Prostate gland (tissue), 2 donors: ENCODE measurements at regions not wholly inside any gene's neighbourhood (a gene's known extent, or its start where the extent isn't known, plus 50 kb on each side); places are given as distances from the start of the nearest gene placed in this dataset.

Experiments used
- CTCF ChIP-seq, 4 experiments: fragments of 200-600 bp in 2 of 4; fragments of 450-650 bp in 2 of 4; sonication (generic) in 2 of 4; IDR thresholded peaks; 1 replicate in 3 of 4; 2 replicates in 1 of 4; pipeline ENCODE4 v1.5.1; 2016 to 2019; ENCODE audit warnings: antibody characterized with exemption in 4 of 4, mild to moderate bottlenecking in 2 of 4, moderate library complexity in 2 of 4
- POLR2AphosphoS5 ChIP-seq: sonication (generic); formaldehyde crosslinking; IDR thresholded peaks from one replicate; pipeline ENCODE4 v1.6.1; 2017; ENCODE audit warnings: antibody characterized with exemption

- TF ChIP-seq CTCF (IDR thresholded peaks at IDR 0.05) = no peak
- no peak for TF ChIP-seq POLR2AphosphoS5
These were observed 318.8 kb downstream of the RND3 start for GRCh38 chr2:150168595-150169236.
